Suppressor macrophage treated with lipopolysaccharide for 4 hours (primary cell): ENCODE measurements at regions not wholly inside any gene's neighbourhood (a gene's known extent, or its start where the extent isn't known, plus 50 kb on each side); places are given as distances from the start of the nearest gene placed in this dataset.
"Not testable (repeated sequence)": the region's sequence is repeated elsewhere in the genome, so short reads cannot be mapped to it uniquely, and the experiment has no call there.

Experiments used
- DNase-seq: peaks from one replicate; pipeline ENCODE4 v3.0.0-alpha.2; 2020

DNA sequence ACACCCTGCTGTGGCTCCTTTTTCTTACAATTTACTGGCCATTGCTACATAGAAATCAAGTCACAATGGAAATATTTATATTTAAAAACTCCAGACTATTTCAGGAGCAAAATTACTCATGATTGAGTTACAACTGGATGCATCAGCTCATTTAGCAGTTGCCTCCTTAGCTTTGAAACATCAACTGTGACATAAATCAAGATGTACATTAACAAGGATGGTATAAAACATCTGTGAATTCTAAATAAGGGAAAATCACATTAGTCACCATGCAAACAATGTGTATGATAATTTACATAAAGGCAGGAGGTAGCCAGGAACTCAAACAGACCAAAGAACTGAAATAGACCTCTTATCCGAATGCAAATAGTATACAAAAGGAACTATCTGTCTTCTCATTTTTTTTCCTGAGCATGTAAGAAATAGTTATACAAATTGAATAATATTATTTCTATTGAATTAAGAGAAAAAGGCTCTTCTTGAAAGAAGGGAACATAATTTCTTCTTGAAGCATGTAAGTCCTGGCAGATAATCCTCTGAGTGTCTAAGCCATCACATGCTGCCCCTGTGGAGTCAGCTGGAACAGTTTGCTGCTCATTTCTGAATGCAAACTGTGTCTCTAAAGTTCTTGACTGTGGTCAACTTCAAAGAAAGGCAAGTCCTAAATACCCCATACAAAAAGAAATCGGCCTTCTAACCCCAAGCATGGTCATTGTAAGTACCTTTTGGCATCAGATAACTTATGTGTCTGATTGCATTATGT, 151.2 kb downstream of the NAA11 start:
- no peak for DNase-seq

- no peak for DNase-seq
Measured at GRCh38 chr4:79173186-79173585, 152.7 kb downstream of the NAA11 start.

- DNase-seq = no peak
Measured at GRCh38 chr4:79170077-79170476, 155.8 kb downstream of the NAA11 start.

DNA sequence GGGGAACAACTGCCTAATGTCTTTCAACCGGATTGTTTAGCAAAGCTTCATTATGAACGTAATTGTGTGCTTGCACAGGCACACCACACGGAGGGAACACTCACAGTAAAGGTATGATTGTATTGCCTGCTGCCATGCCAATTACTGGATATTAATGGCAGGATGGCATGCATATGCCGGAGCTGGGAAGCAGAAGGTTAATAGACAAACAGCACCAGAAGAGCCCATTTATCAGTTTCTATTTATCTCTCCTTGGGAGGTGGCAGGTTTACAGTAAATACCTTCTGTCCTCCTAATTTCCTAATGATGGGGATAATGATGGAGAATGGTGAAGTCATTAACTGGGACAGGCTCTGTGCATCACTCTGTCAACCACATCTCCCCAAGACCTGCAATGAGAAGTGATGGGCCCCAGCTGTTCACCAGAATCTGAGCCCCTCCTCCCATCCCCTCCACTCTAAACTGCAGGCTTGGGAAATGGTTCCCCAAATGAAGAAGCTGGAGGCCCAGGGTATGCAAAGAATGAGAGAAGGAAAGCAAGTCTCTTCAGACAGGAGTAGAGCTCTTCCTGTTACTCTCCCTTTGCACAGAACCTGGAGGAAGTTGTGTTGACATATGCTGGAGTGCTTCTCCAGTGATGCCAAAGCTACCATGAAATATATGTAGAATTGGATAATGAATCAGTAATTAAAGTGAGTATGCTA, 160.8 kb downstream of the NAA11 start:
- no peak for DNase-seq

- DNase-seq = no peak
Measured at GRCh38 chr4:79163981-79164490, 161.8 kb downstream of the NAA11 start.

DNA sequence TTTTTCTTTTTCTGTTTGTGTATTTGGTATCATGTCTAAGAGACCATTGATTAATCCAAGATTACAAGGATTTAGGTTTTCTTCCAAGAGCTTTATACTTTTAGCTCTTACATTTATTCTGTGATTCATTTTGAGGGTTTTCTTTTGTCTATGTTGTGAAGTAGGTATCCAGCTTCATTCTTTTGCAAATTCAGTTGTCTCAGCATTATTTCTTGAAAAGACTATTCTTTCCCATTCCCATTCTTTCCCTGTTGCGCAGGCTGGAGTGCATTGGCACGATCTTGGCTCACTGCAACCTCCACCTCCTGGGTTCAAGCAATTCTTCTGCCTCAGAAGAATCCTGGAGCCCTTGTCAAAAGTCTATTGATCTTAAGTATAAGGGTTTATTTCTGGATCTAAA, 164.9 kb downstream of the NAA11 start:
- DNase-seq = no peak

DNA sequence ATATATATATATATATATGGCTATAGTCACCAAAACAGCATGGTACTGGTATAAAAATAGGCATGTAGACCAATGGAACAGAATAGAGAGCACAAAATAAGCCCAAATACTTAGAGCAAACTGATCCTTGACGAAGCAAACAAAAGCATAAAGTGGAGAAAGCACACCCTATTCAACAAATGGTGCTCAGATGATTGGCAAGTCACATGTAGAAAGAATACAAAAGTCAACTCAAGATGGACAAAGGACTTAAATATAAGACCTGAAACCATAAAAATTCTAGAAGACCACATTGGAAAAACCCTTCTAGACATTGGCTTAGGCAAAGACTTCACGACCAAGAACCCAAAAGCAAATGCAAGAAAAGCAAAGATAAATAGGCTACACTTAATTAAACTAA, 167.2 kb downstream of the NAA11 start:
- DNase-seq = not testable (repeated sequence)

DNA sequence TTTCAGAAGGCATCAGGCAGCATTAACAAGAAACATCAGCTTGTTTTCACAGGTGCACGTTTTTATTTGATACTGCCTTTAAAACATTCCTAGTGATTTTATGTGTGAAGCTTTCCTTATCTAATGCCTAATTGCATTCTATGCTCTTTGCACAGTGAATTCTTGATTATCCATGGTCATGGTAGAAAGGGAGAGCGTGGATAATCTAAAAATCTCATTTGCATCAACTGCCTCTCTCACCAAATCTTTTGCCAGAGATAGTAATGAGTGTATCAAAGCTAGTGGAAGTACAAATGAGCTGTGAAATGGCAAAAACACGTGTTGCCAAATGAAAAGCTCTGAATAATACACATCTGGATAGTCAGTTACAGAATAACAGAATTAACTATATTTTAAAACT, 170.5 kb downstream of the NAA11 start:
- no peak for DNase-seq

DNA sequence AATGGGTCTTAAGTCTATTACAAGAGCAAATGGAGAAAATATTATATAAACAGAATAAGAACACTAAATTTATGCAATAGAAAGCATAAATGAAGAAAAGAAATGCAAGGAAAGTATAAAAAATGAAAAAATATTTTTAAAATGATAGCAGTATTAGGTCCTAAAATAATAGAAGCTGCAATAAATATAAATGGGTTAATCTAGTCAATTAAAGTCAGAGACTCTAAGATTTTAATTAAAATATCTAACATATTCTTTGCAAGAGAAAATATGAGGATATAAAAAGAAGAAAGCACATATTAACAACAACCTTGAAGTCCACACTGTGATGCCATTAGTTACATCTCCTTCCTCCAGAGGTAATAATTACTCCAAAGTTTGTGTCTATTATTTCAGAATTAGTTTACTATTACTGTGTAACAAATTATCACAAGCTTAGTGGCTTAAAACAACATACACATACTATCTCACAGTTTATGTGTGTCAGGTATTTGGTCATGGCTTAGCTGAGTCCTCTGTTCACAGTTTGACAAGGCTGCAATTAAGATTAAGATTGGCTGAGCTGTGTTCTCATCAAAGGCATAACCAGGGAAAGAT, 174.9 kb downstream of the NAA11 start:
- no peak for DNase-seq

DNA sequence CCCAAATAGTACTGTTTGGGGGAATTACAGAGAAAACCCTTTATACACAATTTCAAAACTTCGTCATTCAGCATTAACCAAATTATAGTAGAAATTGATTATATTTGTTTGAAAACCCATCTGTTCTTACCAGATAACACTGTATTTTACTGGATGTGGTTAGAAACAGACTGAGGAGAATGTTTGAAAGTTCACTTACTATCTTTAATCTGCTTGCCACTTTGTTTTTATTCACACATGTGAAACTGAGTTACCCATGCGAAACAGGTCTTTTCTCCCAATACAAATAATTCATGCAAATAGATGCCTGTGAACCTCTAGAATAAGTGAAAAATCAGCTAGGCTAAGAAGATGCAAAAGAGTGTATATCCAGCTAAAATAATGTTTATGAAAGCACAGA, 177.5 kb downstream of the NAA11 start:
- no peak for DNase-seq

- DNase-seq = no peak
Measured at GRCh38 chr4:79147251-79147650, 178.6 kb downstream of the NAA11 start.

DNA sequence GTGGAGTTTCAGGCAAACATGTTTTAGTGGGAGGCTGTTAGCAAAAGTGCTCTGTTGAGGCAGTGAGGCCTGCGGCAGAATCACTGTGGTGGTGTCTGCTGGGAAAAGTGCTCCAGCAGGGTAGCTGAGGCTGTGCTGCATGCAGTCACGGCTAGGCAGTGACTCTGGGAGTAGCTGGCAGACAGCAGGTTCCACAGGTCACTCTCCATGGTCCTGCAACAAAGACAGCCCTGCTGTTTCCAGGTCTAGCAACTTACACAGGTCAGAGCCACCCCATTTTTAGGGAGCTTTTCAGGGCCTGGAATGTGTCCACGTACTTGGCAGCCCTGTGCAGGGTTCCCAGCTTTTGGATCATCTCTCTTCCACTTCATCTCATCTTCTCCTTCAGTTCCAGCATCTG, 184.3 kb downstream of the NAA11 start:
- DNase-seq = no peak

GRCh38 chr4:79134767-79135166, 191.1 kb downstream of the NAA11 start:
- no peak for DNase-seq

- DNase-seq = no peak
Measured at GRCh38 chr4:79132826-79133225, 193.0 kb downstream of the NAA11 start.

DNA sequence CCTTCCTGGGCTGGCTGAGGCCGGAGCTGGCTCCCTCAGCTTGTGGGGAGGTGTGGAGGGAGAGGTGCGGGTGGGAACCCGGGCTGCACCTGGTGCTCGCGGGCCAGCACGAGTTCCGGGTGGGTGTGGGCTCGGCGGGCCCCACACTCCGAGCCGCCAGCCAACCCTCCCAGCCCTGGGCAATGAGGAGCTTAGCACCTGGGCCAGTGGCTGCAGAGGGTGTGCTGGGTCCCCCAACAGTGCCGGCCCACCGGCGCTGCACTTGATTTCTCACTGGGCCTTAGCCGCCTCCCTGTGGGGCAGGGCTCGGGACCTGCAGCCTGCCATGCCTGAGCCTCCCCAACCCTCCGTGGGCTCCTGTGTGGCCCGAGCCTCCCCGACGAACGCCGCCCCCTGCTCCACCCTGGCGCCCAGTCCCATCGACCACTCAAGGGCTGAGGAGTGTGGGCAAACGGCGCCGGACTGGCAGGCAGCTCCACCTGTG, 182.7 kb upstream of the PAQR3 start:
- no peak for DNase-seq

- DNase-seq = no peak
Measured at GRCh38 chr4:79121223-79121622, 182.0 kb upstream of the PAQR3 start.

GRCh38 chr4:79117051-79117450, 177.8 kb upstream of the PAQR3 start:
- not testable (repeated sequence) for DNase-seq

- DNase-seq = no peak
Measured at GRCh38 chr4:79107014-79107413, 167.8 kb upstream of the PAQR3 start.

- no peak for DNase-seq
Measured at GRCh38 chr4:79088946-79089691, 149.9 kb upstream of the PAQR3 start.

GRCh38 chr4:79087071-79087470, 147.8 kb upstream of the PAQR3 start:
- no peak for DNase-seq

- DNase-seq = no peak
Measured at GRCh38 chr4:79083406-79084010, 144.3 kb upstream of the PAQR3 start.

DNA sequence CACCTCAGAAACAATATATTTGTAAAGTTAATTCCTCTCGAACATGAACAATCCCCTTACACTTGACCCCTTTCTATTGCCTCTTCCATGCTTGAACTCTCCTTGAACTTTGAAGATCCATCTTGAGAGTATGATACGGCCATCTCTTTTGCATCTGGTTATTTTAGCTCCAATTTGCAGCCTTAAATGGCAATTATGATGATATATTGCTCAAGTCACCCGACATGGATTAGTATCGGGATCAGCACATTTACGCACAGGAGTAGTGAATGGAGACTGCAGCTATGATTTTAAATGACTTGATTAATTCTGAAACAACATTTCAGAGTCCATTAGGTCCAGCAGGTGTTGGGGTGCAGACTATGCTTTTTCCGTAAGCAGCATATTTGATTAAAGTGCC, 143.8 kb upstream of the PAQR3 start:
- no peak for DNase-seq

GRCh38 chr4:79081973-79082372, 142.7 kb upstream of the PAQR3 start:
- DNase-seq = no peak
